ENCODE measurements at regions not wholly inside any gene's neighbourhood (a gene's known extent, or its start where the extent isn't known, plus 50 kb on each side); places are given as distances from the start of the nearest gene placed in this dataset.
"Not testable (repeated sequence)": the region's sequence is repeated elsewhere in the genome, so short reads cannot be mapped to it uniquely, and the experiment has no call there.

DNA sequence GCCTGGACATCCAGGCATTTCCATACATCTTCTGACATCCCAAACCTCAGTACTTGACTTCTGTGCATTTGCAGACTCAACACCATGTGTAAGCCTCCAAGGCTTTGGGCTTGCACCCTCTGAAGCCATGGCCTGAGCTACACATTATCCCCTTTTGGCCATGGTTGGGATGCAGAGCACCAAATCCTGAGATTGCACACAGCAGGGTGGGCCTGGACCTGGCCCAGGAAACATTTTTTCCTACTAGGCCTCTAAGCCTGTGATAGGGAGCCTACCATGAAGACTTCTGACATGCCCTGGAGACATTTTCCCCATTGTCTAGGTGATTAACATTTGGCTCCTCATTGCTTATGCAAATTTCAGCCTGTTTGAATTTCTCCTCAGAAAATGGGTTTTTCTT, 853.4 kb upstream of the SPRY2 start:
- DNase-seq: no peak

DNA sequence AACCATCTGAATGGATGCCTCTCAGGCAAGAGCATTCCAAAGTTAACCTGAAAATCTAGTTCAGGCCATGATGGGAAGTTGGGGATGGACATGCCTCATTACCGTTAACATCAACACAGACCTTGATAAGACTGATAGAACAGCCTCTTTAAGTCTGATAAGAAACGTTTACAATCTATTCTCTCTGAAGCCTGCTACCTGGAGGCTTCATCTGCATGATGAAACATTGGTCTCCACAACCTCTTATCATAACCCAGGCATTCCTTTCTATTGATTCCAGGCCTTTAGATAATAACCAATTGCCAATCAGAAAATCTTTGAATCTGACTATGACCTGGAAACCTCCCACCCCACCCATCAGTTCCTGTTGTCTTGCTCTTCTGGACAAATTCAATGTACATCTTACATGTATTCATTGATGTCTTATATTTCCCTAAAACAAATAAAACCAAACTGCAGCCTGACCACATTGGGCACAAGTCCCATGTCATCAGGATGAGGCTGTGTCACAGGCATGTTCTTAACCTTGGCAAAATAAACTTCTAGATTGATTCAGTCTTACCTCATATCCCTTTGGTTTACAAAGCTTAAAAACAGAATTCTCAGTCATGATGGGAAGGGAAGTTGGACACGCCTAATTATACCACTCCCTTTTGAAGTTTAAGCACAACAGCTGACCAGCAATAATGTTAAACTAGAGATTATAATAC, 843.8 kb upstream of the SPRY2 start:
- DNase-seq: no peak

DNA sequence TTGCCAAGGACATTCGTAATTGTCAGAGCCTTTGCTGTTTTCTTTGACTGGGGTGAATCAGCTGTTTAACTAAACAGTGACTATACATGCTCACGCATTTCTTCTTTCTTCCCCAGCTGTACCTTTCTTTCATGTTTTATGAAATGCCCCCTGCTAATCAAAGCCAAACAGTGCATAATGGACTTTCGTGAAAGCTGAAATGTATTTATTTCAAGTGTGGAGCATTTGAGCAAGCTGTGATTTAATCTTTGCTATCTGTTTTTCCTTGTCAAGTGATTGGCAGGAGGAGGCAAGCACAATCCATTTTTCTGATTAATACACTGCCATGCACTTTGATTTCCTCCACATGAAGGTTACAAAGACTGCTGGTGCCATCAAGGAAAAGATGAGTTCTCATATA, 831.7 kb upstream of the SPRY2 start:
- DNase-seq: no peak

DNA sequence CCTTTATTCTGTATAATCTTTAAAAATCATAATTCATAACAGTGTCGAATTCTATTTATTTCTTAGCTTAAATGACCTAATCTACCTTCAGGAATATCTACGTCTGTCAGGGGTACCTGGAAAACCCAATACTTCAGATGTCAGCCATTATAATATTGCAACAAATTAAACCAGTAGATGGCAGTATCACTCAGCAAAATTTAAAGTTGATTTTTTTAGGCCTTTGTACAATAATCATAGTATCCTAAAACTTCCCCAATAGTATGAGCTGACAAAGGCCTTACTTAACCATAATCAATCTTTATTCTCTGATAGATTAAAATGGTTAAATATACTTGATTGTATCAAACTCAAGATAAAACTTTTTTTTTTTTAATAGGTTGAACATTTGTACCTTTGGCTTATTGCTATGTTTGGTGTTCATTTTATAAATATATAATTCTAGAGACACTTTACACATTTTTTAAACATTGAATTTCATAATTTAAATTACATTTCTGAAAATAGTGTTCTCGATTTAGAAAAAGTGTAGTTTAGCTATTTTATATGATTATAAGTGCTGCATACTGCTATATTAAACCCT, 830.2 kb upstream of the SPRY2 start:
- no peak for DNase-seq

DNA sequence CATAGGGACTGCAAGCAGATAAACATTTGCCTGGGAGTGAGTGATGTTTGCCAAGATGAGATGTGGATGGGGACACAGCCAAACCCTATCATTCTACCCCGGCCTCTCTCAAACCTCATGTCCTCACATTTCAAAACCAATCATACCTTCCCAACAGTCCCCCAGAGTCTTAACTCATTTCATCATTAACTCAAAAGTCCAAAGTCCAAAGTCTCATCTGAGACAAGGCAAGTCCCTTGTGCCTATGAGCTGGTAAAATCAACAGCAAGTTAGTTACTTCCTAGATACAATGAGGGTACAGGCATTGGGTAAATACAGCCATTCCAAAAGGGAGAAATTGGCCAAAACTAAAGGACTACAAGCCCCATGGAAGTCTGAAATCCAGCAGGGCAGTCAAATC, 822.9 kb upstream of the SPRY2 start:
- not testable (repeated sequence) for DNase-seq

DNA sequence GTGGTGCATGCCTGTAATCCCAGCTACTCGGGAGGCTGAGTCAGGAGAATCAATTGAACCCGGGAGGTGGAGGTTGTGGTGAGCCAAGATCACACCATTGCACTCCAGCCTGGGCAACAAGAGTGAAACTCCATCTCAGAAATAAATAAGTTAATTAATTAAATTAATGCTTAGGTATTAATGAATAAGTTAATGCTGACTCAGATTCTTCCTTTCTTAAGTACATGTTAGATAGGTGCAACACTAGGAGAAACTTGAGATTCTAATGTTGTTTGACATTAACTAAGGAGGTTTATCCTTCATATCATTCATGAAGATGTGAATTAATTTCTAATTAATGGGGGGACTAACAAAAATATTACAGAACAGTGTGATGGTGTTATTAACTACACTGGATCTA, 812.6 kb upstream of the SPRY2 start:
- DNase-seq: no peak

DNA sequence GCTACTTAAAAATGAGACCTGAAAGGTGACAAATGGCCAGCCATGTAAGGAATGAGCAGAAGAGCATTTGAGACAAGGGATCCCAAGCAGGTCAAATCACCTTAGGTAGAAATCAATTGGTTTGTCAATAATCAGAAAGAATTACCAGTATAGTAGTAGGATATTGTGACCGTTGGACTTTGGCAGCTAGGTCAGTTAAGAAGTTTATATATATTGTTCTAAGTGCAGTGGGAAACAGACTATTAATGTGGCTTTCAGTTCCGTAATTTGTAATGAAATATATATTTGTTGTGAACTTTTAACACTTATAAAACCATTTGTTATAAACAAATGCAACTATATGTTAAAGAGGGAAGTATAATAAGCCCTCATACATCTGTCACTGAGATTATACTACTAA, 807.9 kb upstream of the SPRY2 start:
- no peak for DNase-seq

DNA sequence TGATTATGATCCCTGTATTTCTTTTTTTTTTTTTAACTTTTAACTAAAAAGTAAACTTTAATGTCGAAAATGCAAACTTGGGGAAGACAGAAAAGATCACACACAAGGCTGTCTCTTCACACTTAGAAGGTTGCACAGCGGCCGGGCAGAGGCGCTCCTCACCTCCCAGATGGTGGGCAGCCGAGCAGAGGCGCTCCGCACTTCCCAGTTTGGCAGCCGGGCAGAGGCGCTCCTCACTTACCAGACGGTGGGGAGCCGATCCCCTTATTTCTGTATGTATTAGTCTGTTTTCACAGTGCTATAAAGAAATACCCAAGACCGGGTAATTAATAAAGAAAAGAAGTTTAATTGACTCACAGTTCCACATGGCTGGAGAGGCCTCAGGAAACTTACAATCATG, 805.6 kb upstream of the SPRY2 start:
- DNase-seq: not testable (repeated sequence)

DNA sequence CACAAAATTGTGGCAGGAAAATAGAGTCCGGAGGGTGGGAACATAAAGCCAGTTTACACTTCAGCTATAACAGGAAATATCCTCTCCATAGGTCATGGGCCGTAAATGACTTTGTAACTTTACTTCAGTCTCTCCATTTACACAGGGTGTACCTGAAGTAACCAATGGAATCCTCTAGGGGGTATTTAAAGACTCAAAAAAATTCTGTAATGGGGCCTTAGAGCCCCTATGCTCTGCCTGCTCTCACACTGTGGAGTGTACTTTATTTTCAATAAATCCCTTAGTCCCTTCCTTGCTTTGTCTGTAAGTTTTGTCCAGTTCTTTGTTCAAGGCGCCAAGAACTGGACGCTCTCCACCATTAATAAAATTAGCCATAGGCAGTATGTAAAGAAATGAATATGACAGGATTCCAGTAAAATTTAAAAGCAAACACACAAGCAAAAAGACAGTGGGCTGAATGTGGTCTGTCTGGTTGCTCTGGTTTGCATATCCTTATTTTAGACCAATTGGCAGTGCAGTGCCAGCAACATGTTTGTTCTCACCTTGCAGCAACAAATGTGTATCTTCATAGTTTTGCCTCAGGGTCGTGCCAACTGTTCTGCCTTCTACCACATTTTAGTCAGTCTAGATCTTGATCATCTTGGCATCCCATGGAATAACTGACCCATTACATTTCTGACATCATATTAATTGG, 801.5 kb upstream of the SPRY2 start:
- no peak for DNase-seq

DNA sequence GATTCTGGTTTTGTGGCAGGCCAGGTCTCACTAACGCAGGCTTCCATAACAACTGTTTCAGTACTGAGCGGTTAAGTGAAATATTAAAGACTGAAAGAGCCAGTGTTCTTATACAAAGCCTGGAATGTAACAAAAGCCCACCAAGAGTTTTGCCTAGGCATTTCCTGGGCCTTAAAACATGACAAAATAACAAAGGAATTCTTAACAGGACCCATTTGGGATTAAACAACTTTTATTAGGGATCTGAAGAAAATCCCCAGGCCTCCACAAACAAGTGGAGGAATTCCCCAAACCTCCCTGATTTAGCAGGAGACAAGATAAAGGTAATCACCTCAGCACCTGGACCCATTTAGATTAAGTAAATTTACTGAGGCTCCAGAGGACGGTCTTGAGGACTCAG, 799.7 kb upstream of the SPRY2 start:
- DNase-seq: no peak

DNA sequence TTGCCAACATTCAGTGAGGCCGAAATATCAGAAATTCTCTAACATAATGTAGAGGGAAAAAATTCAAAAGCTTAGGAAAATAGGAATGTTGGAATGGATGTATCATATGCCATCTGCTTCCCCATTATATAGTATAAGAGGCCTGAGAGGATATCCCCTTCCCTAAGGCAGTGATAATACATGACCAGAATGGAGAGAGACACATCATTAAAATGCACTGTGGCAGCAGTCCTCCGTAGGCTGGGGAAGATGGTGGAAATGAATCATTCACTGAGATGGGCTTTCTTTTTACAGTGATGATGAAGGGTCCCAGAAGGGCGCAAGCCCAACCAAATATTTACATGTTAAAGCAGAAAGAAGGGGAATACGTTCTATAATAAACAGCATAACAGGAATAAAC, 799.1 kb upstream of the SPRY2 start:
- no peak for DNase-seq

DNA sequence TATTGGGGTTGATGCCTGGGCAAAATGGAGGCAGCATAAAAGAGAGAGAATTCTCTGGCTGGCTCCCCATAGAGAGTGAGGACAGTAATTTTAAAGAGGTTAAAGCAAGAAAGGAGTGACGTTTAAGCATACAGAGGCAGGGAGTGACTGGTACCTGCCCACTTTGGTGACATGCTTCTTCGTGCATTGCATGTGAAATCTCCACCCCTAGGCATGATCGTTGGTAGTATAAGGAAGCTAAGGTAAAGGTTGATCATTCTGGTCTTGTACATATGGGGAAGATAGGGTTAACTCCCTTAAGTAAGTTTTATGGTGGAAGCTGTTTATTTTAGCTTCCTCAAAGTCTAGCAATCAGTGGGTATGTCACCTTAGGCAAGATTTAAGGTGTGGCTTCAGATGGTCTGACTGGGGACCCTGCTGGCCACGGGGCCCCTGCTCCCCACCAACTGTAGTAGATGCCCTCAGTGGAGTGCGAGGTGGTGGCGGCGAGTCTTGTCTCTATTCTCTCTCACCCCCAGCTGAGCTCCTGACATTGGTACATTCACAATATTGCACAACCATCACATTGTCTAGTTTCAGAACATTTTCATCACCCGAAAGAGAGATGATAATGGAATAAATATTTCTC, 797.5 kb upstream of the SPRY2 start:
- no peak for DNase-seq

DNA sequence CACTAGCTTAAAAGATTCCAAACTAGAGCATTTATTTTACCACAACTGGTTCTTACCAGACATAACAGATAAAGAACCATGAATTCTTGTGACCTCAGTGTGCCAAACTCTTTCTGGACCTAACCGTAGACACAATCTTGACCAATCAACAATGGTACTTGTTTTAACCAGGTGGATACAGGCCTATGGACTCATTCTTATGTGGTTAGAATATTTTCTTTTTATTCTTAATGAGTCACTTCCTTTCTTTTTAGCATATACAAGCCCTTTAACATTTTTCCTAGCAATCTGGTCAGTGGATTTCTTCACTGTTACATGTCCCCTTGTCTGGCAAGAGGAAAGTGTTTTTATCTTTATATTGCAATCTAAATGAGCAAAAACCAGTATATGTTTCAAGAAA, 792.1 kb upstream of the SPRY2 start:
- no peak for DNase-seq

DNA sequence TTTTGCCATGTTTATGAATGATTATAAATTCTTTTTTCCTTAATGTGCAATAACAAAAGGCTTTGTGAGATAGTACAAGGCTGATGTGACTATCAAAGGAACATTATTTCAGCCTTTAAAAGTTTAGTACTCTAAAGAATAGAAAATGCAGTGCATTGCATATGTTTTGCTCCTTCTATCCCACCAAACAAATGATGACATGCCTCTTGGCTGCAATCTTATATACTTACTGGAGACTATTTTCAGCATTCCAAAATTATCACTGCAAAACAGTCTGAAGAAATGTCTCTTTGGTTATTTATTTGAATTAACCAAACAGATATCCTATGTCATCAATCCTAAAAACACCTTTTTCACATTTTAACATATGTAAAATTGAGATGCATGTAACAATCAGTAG, 776.5 kb upstream of the SPRY2 start:
- no peak for DNase-seq

DNA sequence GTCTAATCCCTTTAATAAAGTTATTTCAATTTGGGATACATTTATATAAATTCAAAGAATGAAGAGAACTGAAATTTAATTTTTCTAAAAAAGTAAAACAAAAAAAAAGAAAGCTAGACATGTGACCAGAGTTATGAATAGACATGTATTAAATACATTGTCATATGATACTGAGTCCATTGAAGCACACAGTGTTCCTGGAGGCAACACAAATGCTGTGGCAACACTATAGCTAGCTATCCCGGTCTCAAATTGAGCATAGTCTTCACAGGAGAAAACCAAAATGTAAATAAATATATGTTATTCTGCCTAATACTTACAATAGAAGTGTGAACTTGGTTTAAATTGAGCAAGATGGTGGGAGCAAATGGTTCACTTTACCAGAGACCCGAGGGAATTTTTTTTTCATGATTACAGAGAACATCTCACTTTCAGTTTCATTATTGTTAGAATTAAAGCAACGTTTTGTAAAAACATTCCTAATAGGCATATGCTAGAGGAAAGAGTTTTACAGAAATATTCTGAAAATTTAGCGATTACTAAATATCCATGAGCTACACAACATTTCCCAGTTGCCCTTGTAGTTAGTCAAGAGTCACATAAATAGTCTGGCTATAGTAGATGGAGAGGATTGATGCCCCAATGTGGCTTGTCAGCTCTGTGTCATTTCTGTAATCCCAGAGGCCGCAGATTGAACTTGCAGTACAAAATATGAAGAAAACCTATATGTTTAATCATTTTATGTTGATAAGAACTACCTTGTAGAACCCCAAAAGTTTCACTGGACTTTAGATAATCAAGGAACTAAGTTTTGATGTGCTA, 775.7 kb upstream of the SPRY2 start:
- no peak for DNase-seq

DNA sequence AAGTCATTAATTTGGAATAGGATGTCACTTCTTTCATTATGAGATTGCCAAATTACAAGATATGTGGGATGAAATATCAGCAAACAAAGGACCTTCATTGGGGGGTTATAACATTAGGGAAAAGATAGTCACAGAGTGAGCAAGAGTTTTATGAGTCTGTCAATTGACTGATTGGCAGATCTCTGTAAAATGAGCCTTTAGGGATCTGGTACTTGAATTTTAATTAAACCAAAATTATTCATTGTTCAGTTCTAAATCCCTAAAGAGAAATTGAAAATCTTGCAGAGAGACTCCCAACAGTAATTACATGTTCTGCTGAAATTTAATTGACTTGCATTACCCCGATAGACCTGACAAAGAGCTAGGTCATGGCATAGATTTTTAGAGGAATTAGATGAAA, 768.1 kb upstream of the SPRY2 start:
- DNase-seq: no peak

DNA sequence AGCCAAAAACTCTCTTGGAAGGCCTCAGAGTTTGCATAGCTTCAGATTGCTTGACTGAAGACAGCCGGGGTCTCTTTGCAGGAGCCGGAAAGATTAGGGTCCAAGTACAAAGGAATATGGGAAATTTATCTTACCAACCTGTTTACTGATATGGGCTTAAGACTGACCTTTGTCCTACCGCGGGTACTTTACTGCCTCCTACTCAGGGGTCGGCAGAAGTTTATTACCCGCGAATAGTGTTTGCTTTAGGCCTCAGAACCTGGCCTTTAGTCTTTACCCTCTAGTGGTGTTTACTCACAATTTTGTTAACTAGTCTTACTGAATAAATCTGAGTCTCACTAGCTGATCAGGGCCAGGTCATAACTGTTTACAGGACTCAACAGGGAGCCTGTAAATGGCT, 765.4 kb upstream of the SPRY2 start:
- DNase-seq: no peak

DNA sequence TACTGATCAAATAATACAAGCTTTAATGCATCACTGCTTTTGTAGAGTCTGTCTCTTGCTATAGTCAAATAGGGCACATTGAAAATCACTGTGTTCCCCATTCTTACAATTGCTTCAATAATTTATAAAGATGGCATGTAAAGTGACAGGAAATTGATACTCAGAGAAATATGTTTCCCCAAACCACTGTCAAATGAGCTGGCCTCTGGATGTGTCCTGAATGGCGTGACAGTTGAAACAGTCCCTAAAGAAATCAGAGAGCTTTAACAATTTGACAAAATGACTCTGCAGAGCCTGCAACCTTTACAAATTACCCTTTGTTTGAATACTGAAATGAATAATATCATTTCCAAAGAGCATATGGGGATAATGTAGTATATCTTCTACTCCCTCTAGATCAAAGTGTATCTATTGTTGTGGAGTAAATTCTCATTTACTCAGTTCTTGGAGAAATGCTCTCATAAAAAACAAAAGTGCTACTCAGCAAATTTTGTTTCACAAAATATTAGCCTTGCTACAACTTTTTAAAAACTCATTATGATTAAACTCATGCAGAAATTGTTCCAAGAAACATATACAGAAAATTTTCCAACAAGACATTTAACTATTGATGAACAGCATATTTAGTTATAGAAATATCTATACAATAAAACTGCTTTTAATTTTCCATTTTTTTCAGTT, 763.2 kb upstream of the SPRY2 start:
- DNase-seq: no peak

DNA sequence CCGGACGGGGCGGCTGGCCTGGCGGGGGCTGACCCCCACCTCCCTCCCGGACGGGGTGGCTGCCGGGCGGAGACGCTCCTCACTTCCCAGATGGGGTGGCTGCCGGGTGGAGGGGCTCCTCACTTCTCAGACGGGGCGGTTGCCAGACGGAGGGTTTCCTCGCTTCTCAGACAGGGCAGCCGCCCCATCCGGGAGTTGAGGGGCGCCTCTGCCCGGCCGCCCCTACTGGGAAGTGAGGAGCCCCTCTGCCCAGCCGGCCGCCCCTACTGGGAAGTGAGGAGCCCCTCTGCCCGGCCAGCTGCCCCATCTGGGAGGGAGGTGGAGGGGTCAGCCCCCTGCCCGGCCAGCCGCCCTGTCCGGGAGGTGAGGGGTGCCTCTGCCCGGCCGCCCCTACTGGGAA, 761.1 kb upstream of the SPRY2 start:
- DNase-seq: not testable (repeated sequence)

DNA sequence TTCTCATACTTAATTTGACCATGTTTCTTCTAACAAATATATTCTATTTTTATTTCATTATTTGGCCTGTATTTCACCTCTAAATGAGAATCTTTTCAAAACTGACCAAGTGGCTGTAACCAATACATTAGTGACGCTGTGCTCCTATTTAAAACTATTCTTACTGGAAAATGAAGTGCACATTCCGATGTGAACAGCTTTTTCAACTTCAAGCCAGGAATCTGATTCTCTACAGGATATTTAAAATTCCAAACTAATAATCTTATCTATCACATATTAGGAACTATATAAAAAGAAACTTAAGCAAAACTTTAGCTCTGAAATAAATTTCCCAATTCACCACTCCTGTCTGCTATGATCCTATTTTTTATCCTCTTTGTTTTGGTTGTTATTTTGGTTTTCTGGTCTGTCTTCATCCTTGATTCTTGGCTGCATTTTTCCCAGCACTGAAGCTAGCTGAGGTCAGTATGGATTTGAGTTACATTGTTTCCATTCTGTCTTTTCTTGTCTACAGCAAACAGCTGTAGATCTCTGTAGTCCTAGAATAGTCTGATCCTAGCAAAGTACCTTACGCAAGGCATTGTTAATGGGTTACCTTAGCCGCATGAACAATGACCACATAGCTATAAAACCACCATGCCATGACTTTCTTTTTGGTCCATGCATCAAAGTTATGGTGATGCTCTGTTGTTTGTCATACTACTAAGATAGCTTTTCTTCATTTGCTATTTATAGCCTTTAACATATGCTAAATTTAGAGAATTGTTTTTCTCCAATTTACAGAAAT, 748.6 kb upstream of the SPRY2 start:
- no peak for DNase-seq
